Fibroblast of villous mesenchyme (primary cell): ENCODE measurements at regions not wholly inside any gene's neighbourhood (a gene's known extent, or its start where the extent isn't known, plus 50 kb on each side); places are given as distances from the start of the nearest gene placed in this dataset.
"Not testable (repeated sequence)": the region's sequence is repeated elsewhere in the genome, so short reads cannot be mapped to it uniquely, and the experiment has no call there.

ENCODE experiments used
- DNase-seq: peaks from one replicate; pipeline ENCODE4 v3.0.0-alpha.2; 2010; ENCODE audit warnings: low read depth
- H3K4me3 ChIP-seq: 2 replicates; pipeline ENCODE4 v1.5.1; 2011; ENCODE audit warnings: low read depth, mild to moderate bottlenecking, low read length
- CTCF ChIP-seq: IDR thresholded peaks from 2 replicates; pipeline ENCODE4 v1.5.1; 2012; ENCODE audit warnings: low read depth, mild to moderate bottlenecking, low read length; ENCODE audit not compliant: insufficient read depth

GRCh38 chr1:30444401-30444800, 279.0 kb downstream of the MATN1 start:
- DNase-seq: no peak
- TF ChIP-seq CTCF: no peak
- H3K4me3 ChIP-seq: no peak overlapping the region

GRCh38 chr1:30438274-30438673, 285.1 kb downstream of the MATN1 start:
- not testable (repeated sequence) for H3K4me3 ChIP-seq, DNase-seq

GRCh38 chr1:30437059-30437576, 286.3 kb downstream of the MATN1 start:
- no peak for DNase-seq
- no peak overlapping the region for H3K4me3 ChIP-seq
- TF ChIP-seq CTCF: no peak

- H3K4me3 ChIP-seq: no peak overlapping the region
- no peak for DNase-seq
These were observed 295.8 kb downstream of the MATN1 start for GRCh38 chr1:30427545-30427944.

GRCh38 chr1:30425046-30425445, 298.3 kb downstream of the MATN1 start:
- no peak overlapping the region for H3K4me3 ChIP-seq
- TF ChIP-seq CTCF: no peak
- no peak for DNase-seq

More at GRCh38 chr1:30427545-30427944, 295.8 kb downstream of the MATN1 start:
- TF ChIP-seq CTCF: no peak

GRCh38 chr1:30423570-30423969, 299.8 kb downstream of the MATN1 start:
- no peak for DNase-seq
- no peak for TF ChIP-seq CTCF
- no peak overlapping the region for H3K4me3 ChIP-seq

GRCh38 chr1:30422251-30422650, 301.1 kb downstream of the MATN1 start:
- H3K4me3 ChIP-seq: no peak overlapping the region
- no peak for TF ChIP-seq CTCF
- DNase-seq: no peak
